CD4-positive, alpha-beta T cell treated with Interferon gamma for 1 hour (primary cell): ENCODE measurements at regions not wholly inside any gene's neighbourhood (a gene's known extent, or its start where the extent isn't known, plus 50 kb on each side); places are given as distances from the start of the nearest gene placed in this dataset.

Experiments
- DNase-seq: peaks from one replicate; pipeline ENCODE4 v3.0.0-alpha.2; 2020

DNA sequence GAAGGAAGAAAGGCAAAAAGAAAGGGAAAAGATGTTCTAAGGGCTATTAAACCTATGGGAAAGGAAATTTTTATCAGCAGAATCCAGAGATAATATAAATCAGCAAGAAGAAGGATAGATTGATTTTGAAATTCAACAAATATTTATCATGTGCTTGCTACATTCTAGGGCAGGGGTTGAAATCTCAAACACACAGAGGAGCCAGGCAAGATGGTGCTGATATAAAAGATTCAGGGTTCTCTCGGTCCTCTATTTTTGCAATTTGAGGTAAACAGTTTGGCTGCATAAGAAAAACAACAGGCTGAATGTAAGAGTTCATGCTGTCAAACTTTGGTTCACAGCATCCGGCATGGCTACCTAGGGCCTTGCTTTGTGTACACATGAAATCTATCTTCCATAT lies 109.6 kb upstream of the BMP2 start:
- no peak for DNase-seq

DNA sequence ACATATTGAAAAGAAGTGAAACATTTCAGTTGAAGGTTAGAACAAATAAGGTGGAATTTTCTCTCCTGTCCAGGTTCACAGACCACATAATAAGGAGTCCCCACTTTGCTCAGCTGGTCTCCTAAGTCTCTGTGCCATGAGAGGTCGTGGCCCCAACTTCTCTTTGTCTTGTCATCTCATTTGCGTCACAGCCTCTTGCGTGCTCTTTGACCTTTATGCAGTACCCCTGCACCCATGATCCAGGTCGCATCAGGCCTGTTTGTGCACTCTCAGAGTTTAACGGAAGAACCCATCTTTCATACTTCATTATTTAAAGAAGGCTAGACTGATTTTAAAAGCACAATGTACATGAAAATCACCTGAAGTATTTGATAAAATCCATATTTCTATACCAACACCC lies 110.4 kb upstream of the BMP2 start:
- DNase-seq: no peak

DNA sequence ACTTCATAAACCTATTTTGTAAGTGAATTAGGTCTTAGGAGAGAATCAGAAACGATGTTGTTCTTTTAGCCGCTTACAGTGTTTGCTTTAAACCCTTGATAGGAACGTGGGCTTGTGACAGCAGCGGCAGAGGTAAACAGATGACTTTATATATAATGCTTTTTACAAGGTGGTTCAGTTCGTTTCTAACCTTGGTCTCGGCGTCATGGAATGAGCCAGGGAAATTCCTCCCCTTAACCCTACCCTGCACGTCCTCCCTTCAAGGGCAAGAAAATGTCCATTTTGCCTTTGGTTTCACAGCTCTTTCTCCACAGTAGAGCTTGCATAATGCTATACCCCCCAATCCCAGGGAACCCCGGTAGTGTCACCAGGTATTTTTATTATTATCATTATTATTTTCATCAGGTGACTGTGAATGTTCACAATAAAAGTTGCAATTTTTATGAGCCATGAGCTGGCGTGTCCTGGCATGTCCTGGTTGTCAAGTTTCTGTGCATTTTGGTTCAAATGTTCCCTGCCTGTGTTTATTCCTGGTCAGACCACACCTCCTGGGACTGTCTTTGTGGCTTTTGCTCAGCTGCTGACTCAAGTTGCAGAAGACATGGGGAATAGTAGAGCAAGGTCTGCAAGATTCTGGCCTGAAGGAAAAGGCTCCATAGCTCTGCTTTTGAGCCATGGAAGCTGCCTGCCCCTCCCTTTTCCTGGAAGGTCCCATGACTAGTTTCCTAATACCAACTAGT lies 112.8 kb upstream of the BMP2 start:
- no peak for DNase-seq

DNA sequence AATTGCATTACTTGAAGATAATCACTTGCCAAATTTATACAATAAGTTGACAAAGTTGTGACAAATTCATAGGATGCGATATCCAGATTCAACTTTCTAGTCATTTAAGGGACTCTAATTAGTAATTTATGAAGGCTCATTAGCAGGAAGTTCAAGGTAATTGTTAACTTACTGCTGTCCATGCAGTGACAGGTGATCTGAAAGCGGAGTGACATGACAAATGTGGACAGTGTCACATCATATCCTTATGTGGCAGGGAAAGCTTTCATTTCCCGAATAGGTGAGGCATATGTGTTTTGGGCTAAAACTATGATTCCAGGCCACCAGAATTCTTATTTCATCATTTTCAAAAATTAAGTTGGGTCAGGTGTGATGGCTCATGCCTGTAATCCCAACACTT lies 115.9 kb upstream of the BMP2 start:
- no peak for DNase-seq

DNA sequence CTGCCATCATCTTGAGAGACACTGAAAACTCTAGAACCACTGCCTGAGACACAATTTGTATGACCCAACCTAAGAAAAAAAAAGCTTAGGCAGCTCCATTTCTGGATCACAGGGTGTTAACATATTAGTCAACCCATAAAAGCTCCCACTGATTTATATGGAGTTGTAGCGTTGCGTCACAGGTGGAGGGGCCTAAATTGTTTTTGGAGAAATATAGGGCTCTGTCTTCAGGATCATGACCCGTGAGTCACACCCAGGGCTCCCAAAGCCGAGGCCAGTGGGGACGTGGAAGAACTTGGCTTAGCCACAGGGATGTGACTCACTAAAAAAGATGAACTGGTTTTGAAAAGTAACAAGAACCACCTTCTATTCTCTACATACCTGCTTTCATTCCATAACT lies 116.5 kb upstream of the BMP2 start:
- DNase-seq: no peak

DNA sequence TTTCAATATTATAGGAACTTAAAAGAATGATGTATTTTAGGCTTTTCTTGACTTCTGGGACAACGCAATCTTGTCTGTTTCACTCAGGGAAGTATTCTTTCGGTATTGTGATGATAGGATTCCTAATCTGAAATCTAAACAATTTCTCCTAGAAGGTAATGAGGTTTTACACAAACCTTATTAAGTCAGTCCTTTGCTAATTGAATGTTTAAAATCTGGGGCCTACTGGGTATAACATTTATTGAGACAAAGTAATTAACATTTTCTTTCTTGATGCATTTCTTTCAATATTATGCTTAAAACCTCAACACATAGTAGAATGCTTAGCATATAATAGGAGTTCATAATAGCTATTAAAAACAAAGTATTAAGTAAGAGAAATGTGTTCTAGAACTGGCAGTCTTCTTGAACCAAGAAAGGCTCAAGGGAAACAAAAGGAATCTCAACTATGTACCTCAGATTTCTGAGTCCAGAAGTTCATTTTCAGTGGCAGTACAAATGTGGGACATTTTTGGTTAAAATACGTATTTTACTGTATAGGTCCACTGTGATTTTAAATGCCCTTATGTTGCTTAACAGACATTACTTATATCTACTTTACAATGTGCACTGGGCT lies 121.4 kb upstream of the BMP2 start:
- DNase-seq: no peak

DNA sequence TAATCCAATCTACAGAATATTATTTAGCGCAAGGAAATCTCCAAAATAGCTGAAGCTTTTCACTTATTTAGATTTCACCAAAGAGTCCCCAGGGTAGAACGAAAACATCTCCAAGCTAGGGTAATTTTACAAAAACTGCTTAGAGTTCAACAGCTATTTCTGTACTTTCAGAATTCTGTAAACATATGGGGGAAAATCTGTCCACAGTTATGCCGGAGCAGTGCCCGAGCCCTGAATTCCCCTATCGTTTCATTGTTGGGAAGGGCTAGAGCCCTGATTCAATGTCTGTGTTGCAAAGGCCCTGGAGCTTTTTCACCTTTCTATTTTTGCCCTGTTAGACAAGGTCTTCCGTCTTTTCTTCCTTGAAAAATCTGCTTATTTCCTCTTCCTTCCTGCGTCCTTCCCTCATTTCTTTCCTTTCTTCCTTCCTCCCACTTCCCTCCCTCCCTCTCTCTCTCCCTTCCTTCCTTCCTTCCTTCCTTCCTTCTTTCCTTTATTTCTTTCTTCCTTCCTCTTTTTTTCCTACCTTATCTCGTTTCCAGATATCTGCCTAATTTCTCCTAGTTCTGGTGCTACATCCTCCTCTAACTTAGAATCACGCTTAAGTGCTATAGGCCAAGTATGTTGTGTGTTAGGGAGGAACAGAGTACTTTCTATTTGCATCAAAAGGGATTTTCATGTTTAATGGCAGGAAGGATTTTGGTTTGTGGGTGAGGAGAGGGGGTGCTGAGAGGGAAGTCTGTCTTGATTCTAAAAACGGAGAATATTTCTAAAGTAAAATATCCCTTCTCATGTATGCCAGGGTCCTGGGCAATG lies 122.5 kb upstream of the BMP2 start:
- DNase-seq: no peak

DNA sequence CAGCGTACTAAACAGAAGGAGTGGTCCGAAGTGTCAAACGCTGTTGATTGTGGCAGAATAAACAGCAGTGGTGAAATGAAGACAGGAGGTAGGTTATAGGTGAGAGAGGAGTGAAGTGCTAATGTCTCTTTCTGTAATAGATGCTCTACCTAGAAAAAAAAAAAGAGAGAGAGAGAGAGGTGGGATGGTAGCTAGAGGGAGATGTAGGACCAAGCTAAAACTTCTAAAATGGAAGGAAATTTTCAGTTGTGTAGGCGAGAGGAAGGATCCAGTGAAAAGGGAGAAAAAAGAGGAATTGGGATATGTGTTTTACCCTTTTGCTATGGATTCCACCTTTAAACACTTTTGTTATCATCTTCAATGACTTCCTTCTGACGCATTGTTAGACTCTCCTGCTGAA lies 126.5 kb upstream of the BMP2 start:
- no peak for DNase-seq

DNA sequence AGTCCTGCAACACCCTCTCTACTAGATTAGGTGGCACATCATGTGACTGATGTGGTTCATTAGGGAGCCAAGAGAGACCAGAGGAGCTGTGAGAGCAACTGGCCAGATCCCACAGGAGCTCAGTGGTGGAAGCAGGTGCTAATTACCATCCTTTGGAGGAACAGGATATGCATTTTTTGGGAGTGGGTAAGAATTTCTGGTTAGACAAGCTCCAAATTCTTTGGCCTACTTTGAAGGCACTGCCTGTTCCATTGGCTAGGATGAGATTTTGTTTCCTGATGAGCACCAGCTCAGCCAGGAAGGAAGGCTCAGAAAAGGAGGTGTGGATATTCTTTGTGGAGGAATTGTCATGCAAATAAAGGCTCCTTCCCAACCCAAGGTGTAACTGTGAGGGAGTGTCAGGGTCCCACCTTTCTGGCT lies 130.3 kb upstream of the BMP2 start:
- no peak for DNase-seq

DNA sequence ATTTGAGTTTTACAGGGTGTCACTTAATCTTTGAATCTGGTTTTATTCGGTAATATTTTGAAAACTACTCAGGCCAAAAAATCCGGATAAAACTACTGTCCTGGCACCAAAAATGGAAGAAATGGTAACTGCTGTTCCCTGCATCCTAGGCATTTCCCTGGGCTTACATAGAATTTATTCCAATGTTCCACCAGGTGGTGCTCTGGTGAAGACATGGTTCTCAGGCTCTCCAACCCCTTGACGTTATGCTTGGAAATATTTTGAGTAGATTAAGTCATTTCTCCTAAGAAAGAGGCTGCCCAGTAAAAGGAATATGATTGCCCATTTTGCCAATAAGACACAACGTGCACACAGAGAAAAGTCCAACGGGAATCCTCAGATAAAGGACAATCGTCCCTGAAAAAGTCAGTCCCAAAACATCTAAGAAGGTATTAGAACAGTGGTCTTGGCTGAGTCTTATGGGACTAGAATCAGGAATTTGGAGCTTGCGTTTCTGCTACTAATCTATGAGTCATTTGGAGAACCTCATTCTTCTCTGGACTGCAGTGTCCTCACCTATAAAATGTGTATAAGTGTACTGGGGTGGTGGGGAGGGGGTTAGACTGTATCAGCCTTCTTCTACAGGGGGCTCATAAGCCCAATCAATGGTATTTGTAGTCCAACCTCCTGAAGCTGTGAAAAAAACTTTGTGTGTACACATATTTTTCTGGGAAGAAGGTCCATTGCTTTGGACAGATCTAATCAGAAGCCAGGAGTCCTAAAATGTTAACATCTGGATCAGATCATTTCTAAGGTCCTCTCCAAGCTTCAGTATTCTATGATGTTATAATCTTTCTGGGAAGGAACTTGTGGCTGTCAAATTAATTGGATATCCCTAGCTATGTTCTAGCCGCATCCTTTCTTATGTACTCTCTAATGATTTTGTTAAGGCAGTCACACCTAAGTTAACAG lies 131.0 kb upstream of the BMP2 start:
- no peak for DNase-seq

DNA sequence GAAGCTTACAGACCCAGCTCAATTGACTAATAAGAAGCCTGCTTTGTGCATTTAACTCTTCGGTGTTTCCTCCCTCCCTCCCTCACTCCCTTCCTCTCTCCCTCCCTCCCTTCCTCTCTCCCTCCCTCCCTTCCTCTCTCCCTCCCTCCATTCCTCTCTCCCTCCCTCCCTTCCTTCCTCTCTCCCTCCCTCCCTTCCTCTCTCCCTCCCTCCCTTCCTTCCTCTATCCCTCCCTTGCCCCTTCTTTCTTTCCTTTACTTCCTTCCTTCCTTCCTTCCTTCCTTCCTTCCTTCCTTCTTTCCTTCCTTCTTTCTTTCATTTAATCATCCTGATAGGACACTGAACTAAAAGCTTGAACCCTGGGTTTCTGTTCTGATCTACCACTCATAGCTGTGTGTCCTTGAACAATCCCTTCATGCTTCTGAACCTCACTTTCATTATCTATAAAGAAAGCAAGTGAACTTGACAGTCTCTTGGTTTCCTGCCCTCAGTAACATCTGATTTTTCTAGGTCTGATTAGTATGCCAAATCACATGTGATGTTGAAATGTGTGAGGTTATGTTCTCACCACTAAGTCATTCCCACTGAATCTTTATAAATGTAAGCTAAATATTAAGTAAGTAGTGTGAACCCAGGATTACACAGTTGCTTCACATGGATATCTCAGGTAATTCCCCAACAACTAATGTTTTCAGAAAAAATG lies 132.3 kb upstream of the BMP2 start:
- DNase-seq: no peak

DNA sequence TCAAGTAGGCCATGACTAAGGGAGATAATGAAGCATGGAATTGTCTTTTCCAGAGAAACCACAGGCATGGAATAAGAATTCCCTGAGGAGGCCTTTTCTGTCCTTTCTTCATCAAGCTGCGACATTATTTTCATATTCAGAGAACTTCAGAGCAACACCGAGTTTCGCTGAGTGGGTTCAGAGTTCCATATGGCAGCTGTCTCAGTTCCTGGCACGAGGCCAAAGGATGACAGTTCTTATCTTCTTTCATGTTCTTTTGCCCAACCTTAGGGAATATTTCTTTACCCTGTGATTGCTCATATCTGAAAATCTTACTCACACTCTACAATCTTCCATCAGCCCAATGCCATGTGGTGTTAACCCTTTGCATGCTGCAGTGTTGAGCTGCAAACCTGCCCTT lies 135.3 kb upstream of the BMP2 start:
- DNase-seq: no peak

DNA sequence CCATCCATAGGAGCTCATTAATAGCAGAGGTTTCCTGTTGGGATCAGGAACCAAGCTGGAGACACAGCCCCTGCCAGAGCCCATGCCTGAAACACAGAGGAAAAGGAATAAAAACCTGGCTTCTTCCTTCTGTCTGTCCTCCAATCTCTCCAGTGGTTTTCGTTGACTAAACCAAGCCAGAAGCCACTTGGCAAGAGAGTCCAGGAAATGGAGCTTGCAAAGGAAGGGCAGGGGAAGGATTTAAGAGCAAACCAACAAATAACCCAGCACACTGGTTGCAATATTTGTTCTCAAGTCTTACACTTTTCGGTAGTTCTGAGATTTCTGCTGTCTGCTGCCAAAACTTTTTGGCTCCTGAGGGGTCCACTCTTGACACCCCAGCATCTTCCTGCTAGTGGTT lies 137.0 kb upstream of the BMP2 start:
- no peak for DNase-seq

DNA sequence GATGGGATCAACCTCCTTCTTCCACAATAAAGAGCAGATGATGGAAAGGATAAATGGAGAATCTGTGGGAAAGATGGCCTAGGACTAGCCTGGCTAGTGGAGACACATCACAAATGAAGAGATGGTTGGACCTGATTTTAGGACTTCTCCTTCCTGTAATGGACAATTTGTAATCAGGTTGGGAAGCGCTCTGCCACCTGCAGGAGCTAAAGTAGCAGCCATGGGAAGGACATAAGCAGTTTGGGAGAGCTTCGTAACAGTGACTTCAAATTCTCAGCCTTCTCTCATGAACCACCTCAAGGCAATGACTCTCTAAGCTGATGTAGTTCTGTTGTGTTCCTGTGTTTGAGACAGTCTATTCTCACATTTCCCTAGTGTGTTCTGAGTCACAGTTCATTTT lies 137.9 kb upstream of the BMP2 start:
- no peak for DNase-seq

DNA sequence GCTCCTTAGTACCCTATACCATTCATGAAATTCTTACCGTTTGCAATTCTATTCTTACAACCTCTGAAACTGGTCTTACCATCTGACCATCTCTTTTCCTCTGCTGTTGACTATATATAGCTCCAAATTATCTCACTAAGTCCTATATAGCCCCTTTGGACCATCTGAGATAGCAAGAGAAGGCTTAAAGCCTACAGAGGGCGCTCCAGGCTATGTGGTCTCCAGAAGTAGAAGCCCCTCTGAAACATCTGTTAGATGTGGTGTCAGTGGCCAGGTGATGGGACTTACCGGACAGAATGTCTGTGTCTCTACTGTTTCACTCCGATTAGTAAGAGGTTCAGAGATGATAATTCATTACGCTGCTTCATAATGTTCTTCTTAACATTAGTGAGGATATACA lies 140.7 kb upstream of the BMP2 start:
- DNase-seq: no peak

DNA sequence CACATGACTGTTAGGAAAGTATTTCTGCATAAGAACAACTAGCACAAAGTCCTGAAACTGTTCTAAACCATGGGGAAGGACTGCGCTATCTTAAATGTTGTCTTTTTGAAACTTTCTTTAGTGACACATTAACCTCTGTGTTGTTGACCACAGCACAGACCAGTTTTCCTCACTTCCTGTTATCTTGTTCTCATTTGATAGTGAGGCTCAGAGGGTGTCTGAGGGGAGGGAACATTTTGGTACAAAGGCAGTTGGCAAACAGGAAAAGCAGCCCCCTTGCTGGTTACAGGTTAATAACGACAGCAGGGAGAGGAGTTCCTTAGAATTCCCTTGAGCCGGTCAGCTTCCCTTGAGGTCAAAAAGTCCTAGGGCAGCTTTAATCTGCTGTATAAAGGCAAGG lies 143.5 kb upstream of the BMP2 start:
- no peak for DNase-seq

DNA sequence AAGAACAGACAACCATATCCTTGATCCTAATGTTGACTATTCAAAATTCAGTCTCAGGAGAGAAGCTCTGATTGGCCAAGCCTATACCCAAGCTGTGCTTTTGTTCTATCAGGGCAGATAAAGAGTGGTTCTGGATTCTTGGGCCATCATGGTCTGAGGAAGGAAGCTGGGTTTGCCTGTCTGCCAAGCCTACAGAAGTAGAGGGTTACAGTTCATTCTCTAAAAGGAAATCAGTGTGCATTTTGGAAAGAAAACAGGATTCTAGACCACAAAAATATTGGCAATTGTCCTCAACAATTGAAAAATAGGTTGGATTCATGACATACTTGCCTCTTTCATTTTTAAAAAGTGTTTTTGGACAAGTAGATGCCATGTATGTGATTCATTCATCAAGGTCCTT lies 145.4 kb upstream of the BMP2 start:
- no peak for DNase-seq

DNA sequence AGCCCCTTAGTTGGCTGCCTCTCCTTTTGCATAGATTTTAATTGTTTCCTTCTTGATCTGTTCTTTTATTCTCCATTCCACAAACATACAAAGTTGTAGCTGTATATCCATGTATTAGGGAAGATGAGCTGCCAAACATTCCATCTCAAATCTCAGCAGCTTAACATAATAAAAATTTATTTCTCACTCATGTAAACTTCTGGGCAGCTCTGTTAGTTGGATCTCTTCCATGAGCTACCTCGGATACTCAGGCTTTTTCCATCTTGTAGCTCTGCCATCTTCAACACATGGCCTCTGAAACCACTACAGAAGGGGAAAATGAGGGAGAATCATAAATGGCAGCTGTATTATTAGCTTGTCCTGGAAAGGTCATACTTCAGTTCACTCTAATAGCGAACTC lies 149.4 kb upstream of the BMP2 start:
- DNase-seq: no peak

DNA sequence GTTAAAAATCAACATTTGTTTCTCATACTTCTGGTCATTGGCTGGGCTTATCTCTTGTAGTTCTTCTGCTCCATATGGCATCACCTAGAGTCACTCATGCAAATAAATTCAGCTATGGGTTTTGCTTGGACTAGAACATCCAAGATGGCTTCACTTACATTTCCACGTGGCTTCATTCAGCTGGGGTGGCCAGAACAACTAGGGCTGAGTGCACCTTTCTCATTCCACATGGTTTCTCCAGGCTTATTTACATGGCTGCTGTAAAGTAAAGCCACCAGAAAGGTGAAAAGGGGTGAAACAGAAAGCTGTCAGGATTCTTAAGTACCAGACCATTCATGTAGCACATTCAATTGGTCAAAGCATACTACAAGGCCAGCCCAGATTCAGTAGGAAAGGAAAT lies 151.1 kb upstream of the BMP2 start:
- DNase-seq: no peak

DNA sequence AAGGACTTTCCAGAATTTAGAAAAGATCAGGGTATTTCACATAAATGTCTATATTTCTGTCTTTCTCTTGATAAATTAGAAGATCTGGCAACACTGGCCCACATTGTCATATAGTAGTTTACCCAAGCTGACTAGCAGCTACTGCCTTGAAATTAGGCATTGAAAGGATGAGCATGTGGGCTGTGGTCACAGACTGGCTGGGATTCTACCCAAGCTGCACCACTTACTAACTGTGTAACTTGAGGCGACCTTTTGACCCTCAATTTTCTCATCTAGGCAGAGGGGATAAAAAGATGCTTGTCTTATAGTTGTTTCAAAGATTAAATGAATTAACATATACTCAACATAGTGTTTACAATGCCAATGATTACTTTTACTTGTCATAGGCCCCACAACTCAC lies 152.7 kb upstream of the BMP2 start:
- no peak for DNase-seq

DNA sequence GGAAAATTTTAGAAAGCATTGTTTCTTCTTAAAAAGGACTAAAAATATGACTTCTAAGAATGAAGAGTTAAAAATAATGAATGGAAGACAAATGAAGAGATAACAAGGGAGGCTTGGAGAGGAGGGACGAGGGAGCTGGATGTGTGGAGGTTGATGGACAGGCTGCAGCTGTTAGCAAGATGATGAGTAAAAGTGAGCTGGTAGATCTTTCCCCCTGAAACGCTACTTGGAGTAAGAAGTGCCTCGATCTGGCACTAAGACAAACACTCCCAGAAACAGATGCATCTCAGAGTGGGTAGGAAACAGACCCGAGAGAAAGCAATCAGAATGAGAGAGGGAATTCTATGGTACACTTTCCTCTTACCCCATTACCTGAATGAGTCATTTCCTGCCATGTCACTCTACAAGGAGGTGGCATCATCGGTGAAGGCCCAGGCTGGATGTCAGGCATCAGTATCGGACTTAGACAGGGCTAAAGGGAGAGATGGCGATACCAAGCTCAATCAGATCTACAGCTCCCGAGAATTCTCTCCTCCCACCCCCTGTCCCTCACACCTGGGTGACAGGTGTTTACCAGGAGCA lies 154.1 kb upstream of the BMP2 start:
- no peak for DNase-seq

DNA sequence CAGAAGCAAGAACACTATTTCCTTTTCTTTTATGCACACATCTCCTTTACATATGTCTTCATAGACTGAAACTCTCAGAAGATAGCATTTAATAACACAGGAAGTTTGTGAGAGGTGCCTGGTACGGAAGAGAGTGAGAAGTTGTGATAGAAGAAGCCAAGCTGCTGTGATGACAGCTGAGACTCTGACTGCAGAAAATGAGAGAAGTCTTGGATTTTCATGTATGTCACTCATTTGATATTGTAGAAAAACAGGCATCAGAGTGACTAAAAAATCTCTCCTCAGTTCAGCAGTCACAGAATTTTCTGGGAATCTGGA lies 154.9 kb upstream of the BMP2 start:
- no peak for DNase-seq
